ENCODE measurements at regions not wholly inside any gene's neighbourhood (a gene's known extent, or its start where the extent isn't known, plus 50 kb on each side); places are given as distances from the start of the nearest gene placed in this dataset.

GRCh38 chr6:56407883-56408410, 160.6 kb upstream of the COL21A1 start:
- no peak for DNase-seq

- no peak for DNase-seq
Observed at GRCh38 chr6:56406276-56407269, 159.2 kb upstream of the COL21A1 start.

GRCh38 chr6:56404599-56404998, 157.2 kb upstream of the COL21A1 start:
- DNase-seq, result no peak

- DNase-seq, result no peak
Observed at GRCh38 chr6:56403745-56404144, 156.4 kb upstream of the COL21A1 start.

GRCh38 chr6:56401477-56402070, 154.2 kb upstream of the COL21A1 start:
- DNase-seq, result no peak

- no peak for DNase-seq
Observed at GRCh38 chr6:56400273-56400672, 152.9 kb upstream of the COL21A1 start.

GRCh38 chr6:56399672-56400263, 152.4 kb upstream of the COL21A1 start:
- no peak for DNase-seq

- no peak for DNase-seq
Observed at GRCh38 chr6:56399250-56399671, 151.9 kb upstream of the COL21A1 start.

- DNase-seq, result no peak
Observed at GRCh38 chr6:56396435-56396834, 149.1 kb upstream of the COL21A1 start.

- DNase-seq, result no peak
Observed at GRCh38 chr6:56393615-56394612, 146.5 kb upstream of the COL21A1 start.

- DNase-seq, result no peak
Observed at GRCh38 chr6:56388415-56388755, 141.0 kb upstream of the COL21A1 start.

GRCh38 chr6:56387621-56388414, 140.4 kb upstream of the COL21A1 start:
- DNase-seq, result no peak

- DNase-seq, result no peak
Observed at GRCh38 chr6:56386717-56387116, 139.3 kb upstream of the COL21A1 start.

GRCh38 chr6:56385981-56386593, 138.7 kb upstream of the COL21A1 start:
- DNase-seq, result no peak

- DNase-seq, result no peak
Observed at GRCh38 chr6:56383160-56383559, 135.8 kb upstream of the COL21A1 start.

GRCh38 chr6:56382416-56382940, 135.1 kb upstream of the COL21A1 start:
- DNase-seq, result no peak

GRCh38 chr6:56381801-56382251, 134.4 kb upstream of the COL21A1 start:
- DNase-seq, result no peak

- no peak for DNase-seq
Observed at GRCh38 chr6:56380476-56380875, 133.1 kb upstream of the COL21A1 start.

GRCh38 chr6:56378966-56379585, 131.7 kb upstream of the COL21A1 start:
- no peak for DNase-seq

GRCh38 chr6:56378507-56378906, 131.1 kb upstream of the COL21A1 start:
- no peak for DNase-seq
